COLO668 (cell line): ENCODE measurements at regions not wholly inside any gene's neighbourhood (a gene's known extent, or its start where the extent isn't known, plus 50 kb on each side); places are given as distances from the start of the nearest gene placed in this dataset.

Experiments
- DNase-seq: peaks from one replicate; lab custom pipeline; 2025; ENCODE audit not compliant: unreplicated experiment; lab: John Stamatoyannopoulos, UW

DNA sequence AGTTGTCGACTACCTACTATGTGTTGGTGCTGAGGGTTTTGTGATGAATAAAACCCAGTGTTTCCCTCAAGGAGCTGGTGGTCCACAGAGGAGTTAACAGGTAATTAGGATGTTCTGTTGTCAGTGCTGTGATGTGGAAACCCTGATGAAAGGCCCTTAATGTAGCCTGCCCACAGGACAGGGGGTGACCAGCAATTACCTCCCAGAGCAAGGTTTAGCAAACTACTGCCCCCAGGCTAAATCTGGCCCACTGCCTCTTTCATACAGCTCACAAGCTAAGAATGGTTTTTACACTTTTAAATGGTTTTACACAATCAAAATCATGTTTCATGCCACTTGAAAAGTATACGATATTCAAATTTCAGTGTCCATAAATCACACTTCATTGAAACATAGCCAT lies 536.2 kb downstream of the MIAT start:
- no peak for DNase-seq

DNA sequence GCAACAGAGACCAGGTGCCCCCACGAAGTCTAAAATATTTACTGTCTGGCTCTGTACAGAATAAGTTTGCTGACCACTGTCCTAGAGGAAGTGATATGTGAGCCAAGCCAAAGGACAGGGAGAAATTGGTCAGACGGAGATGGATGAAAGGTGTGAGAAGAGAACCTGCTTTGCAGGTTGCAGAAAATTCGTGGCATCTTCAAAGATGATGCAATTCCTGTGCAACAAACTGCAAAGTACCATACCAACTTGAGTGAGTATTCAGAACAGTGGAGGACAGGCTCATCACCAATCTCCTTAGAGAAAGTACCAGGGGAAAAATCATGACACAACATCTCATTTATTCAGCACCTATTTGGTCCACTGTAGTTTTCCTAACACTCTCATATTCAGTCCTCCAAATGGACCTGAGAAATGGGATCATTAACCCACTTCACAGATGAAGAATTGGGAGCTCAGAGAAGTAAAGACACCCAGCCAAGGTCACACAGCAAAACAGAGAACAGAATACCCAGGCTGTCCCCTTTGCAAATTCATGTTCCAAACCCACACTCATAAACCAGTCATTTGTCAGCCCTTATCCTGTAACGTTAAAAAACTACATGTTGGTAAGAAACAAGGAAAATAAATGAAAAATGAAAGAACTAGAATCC lies 536.8 kb downstream of the MIAT start:
- no peak for DNase-seq

DNA sequence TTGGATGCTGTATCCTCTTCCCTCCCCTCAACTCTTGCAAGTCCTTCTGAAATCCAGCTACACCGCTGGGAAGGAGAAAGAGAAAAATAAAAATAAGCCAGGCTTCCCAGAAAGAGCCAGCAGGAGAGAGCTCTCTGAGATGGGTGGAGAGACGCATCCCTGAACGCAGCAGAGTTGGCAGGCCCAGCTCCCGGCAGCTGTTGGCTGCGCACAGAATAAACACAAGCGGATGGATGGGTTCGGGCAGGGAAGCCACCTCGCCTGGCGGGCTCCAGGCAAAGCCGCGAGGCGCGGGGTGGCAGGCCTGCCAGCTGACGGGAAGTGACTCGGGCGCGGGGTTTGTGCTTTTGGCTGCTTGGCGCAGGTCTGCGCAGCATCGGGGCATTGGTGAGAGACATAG lies 537.7 kb downstream of the MIAT start:
- DNase-seq: peak; percentile 76

DNA sequence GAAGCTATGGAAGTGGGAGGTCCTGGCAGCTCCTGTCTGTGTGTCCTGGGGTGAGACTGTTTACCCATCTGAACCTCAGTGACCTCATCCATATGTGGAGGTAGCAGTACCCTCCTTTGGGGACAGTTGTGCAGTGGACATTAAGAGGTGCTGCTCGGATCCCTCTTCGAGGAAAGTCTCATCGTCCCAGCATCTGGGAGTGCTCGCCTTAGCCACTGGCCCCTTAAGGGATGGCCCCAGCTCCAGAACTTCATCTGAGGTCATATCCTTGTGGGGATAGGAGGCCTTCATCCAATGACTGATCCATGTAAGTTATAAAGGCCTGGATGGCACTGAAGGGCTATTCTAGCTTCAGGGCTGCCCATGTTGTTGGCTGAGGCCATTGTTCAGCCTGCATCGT lies 538.1 kb downstream of the MIAT start:
- no peak for DNase-seq

DNA sequence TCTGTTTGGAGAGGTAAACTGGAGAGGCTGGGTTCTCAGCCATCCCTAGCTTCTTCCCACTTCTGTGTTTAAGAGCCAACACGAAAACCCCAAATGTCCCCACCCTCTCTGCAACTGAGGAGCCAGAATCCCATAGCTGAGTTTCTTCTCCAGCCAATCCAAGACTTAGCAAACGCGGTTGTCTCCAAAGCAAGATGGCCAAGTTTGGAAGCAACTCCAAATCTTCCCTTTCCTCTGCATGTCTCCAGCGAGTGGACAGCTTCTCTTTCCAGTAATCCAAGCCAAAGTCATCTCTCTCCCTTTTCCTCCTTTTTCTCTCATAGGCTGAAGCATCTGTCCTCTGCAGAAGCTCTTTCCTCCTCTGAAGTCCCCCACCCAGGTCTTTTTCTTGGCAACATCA lies 539.2 kb downstream of the MIAT start:
- DNase-seq: no peak

DNA sequence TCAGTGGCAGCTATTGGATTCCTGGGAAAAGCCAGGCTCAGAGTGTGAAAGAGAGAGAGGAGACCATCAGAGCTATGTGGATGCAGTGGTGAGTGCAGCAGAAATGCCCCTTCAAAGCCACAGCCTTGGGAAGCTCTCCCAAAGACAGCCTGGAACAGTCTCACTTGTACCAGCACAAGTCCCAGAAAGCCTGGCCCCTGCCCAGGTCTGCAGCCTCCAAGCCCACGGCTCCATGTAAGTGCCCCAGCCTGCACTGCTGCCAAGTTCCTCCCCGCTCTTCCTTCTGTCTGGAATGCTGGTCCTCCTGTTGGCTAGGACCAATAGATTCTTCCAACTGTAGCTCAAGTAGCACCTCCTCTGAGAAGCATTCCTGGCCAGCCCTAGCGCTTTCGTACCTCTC lies 539.7 kb downstream of the MIAT start:
- DNase-seq: no peak

DNA sequence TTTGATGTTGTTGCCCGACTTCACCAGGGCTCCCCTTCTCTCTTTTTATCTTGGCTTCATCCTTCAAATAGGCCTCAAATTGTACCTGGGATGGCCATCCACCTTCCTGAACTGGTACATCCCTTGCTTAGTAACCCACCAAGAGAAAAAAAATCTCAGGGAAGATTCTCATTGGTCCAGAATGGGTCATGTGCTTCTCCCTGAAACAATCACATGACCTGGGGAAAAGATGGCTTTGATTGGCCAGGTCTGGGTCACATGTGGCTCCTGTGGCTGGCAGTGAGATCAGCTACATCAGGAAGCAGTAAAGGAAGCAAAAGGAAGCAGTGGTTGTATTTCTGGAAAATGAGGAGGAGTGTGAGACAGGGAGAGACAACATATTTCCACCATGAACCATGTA lies 540.2 kb downstream of the MIAT start:
- DNase-seq: no peak

DNA sequence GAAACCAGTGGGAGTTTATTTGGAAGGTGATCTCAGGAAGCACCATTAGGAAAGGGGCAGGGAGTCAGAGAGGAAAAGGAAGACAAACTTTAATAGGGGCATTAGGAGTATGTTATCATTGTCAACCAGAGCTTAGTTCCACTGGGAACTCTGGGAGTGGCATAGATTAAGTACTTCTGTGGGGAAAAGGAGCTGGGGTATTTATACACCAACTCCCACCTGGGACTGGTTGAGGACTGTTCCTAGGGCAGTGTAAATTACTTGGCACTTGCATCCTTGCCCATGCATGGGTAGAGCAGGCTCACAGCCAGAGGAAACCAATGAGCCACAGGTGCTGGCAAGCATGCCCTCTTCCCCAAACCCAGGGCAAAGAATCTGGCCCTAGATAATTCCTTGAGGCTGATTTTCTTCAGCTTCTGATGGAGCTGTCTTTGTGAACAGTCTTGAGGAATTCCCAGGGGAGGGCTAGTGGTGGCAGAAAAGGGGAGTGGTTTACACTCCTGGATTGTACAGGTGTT lies 541.2 kb downstream of the MIAT start:
- DNase-seq: no peak

DNA sequence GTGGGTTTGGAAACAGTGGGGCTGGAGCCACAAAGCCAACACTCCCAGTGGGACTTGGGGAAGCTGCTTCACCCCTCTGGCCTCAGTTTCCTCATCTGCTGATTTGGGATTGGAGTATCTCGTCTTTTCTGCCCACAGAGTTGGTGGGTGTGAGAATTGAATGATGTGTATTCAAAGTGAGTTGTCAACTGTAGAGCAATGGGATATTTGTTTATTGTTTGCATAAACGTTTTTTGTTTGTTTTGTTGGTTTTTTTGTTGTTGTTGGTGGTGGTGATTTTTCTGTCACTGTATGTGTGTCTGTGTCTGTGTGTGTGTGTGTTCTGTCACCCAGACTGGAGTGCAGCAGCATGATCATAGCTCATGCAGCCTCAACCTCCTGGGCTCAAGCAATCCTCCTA lies 542.0 kb downstream of the MIAT start:
- no peak for DNase-seq

DNA sequence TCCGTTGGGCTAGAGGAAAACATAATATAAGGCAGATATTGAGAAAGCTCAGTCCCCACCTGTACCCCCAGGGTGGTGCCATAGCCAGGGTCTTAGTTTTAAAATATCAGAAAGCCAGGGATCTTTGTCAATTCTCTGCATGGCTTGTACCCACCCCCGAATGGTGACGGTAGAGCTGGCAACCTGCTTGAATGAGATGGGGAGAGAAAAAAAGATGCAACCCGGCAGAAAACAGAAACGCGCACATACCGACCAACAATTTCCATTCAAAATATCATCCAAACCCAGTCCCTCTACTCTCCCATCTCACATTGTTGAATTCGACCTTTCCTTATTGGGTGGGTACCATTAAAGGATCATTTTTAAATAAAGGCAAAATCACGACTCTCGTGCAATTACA lies 543.9 kb downstream of the MIAT start:
- no peak for DNase-seq

DNA sequence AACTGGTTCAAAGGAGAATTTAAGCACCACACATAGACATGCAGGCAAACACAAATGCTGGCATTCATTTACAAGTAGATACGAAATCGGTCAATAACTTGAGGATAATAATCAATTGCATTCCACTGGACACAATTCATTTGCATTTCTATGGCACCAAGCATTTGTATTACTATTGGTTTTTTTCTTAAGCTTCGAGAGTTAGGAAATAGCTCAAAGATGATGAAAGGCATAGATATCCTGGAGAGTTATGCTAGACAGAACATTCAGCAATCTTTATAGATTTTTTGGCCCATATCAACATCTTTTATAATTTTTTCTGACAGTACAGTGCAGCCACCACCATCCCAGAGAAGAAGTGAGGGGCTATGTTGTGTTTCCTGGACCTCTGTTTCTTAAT lies 544.4 kb downstream of the MIAT start:
- no peak for DNase-seq

DNA sequence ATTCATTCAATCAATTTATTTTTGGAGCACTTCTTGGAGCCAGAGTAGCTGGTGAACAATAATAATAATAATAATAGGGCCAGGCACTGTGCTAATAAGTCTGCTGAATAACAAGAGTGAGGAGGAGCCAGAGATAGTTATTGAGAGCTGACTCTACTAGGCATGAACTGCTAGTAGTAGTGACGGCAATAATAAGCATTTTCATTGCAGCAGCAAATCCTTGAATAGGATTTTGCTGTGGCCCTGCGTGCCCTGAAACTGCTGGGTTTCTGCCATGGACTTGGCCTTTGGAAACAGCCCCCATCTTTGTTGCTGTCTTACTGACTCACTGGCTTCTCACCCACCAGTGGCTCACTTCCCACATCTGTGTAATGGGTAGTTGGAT lies 545.9 kb downstream of the MIAT start:
- no peak for DNase-seq

DNA sequence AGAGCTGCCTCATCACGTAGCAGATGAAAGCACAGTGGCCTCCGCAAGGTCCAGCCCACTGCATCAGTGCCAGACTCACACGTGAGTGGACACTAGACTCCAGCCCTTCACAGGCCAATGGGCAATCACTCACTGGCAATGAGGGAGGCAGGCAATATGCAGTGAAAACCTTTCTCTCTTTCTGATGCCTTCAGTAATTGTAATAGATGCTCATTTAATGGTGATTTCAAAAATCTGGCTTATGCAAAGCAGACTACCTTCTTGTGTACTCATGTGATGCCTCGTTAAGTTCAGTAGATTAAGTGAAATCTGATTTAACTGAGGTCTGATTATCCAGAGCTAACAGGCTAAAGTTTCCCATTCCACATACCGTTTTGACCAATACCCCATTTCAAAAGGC lies 546.9 kb downstream of the MIAT start:
- DNase-seq: no peak

DNA sequence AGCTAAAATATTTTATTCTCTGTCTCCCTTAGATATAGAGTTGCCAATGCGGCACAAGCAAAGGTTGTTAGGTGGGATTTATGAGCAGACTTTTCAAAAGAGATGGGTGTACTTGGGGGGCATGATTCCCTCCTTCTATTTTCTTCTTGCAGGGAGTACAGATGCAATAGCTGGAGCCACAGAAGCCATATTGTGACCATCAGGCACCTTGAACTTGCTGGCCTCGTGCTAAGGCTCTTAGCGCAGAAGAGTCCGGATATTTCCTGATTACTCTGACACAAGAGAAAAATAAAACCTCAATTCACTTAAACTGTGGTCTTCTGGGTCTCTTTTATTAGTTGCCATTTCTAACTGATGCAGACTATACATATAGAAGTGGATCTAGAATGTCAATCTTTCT lies 547.4 kb downstream of the MIAT start:
- no peak for DNase-seq

DNA sequence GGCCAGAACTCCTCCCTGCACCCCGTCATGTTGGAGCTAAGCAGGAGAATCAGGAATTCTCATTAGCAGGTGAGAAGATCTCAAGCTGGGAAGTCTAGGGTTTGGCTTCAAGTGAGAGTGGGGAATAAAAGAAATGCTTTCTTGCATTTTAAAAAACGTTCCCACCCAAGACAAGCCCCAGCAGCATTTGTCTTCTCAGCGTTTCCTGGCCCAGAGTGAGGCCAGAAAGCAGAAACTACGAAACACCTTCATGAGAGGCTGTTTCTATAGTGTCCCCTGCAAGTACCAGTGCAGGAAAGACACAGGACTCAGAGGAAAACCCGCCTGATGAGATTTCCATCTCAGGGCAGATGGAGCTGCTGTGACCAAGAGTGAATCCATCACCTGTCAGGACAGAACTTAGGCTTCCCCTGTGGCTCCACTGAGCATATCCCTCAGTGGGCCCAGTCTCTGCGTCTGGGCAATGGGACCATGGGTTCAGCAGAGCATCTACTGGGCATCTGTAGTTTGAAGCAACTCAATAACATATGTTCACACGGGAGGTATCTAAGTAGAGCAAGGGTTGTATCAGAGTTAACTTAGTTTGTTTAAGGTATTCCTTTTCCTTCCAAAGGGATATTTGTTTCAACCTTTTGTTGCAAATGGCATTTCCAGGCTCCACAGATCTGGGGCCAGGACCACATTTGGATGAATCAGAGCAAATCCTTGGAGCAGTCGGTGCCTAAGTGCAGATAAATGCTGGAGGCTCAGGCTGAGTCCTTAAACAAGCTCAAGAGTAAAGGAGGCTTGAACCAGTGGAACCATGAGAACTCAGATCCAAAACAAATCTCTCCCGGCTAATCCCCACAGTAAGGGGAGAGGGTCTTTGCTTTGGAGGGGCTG lies 548.3 kb downstream of the MIAT start:
- no peak for DNase-seq

DNA sequence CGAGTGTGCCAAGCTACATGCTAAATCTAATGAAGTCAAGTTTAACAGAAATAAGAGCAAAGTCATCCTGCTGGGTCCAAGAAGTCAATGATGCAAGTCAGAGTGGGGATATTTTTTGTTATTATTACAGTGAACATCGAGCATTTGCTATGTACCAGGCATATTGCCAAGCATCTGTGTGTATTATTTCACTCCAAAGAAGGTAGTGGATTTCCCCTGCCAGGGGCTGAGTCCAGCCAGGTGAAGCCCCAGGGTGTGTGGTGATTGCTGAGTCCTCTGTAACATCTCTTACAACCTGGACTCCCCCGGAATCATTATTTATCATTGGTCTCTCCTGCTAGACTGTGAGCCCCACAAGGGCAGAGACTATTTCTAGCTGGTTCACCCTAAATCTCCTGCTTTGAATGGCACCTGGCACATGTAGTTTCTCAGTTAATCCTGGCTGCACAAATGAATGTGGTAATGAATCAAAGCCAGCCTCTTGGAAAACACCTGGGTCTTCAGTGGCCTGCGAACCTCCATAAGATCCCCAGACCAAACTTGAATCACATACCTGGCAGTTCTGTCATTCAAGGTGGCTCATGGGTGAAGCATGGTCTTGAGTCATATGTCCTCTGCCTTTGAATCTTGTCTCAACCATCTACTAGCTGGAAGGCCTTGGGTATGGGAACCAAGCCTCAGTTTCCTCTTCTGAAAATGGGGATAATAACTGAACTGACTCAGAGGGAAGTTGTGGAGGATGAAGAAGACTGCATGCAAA lies 549.2 kb downstream of the MIAT start:
- no peak for DNase-seq

DNA sequence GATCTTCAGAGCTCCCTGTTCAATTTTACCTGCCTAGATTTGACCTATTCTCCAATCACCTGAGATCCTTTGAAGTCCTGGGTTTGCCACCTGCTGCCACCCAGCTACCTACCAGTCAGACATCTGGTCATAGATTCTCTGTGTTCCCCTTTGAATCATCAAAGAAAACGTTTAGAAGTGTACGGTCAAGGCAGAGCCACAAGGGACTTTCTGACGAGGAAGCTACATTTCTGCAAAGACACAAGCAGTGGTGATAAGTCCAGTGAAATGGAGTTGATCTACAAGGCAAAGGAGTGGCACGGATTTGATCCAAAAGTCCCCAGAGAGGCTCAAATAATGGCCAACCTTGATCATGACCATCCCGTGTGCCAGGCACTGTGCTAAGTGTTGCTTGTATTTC lies 549.9 kb downstream of the MIAT start:
- DNase-seq: no peak

DNA sequence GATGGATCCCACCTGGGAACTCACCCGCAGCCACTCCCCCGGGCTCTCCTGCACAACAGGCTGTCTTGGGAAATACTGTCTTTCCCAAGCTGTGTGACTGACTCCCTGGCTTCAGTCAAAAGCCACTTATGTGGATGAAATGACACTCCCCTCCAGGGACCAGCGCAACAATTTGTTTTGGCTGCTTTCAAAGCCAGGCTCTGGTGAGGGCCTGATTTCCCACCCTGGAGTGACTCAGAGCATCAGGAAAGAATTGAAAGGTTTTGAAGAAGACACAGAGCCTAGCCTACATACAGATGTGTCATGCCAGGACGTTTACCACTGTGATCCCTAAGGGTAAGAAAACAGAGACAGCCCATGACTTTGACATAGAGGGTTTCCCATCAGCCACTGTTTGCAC lies 550.5 kb downstream of the MIAT start:
- no peak for DNase-seq

DNA sequence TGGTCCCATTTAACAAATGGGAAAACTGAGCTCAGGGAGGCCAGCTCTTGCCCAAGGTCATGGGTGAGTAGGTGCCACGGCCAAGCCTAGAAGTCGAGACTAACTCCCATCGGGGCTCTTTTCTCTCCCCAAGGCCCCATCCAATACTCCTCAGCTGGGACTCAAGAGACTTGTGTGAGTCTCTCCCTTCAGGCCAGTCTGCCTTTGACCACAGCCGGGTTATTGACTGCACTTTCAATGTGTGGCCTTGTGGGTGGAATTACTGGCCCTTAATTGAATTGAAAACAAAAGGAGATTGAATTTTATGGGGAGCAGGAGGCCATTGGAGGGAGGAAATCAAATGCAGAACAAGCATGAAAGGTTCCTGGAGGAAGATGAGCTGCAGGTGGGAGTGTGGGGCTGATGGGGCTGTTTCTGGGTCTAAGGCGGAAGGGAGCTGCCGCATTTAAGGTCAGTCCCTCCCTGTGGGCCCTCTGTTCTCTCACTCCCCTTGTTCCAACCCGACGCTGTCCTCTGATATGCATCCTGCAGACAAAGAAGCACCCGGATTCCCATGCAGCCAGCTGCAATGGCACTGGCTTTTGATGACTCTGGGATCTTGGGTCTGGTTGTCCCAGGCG lies 552.8 kb downstream of the MIAT start:
- DNase-seq: no peak

DNA sequence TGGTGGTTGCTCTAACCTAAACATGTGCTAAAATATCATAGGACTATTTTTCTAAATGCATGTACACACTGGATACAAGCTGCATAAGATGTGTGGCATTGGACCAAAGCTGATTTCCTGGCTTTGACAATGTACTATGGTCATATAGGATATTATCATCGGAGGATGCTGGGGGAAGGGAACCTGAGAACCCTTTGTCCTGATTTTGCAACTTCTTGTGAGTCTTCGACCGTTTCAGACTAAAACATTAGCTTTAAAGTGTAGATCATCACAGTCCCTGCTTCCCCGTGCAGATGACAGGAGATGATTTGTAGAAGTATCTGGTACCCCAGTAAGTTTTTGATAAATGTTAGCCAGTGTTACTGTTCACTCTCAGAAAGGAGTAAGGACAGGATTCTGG lies 554.7 kb downstream of the MIAT start:
- no peak for DNase-seq

DNA sequence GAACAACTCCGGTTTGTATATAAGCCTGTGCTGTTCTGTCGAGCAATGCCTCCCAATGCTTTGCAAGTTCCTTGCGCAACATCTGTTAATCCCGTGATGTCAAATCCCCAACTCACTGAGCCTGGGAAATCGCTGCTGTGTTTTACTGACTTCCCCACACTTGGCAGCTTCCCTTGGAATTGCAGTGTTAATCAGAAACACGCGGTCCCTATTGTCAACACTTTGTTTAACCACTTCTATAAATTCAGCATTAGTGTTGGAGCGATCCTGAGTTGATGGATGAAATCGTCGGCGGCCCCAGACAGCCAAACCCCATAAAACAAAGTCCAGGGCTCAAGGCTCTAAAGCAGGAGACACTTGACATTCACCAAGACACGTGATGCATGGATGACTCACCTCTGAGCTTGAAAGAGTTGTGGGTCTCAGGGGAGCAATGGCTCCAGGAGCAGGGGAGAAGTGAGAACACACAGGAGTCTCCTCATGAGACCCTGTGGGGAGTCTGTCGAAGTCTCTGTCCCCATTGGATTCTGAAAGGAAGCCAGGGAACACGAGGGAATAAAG lies 555.3 kb downstream of the MIAT start:
- DNase-seq: peak; percentile 17
